GM12892 (cell line): ENCODE measurements at regions not wholly inside any gene's neighbourhood (a gene's known extent, or its start where the extent isn't known, plus 50 kb on each side); places are given as distances from the start of the nearest gene placed in this dataset.

Experiments
- POLR2AphosphoS5 ChIP-seq: IDR thresholded peaks from 2 replicates; pipeline ENCODE4 v1.6.1; 2011; ENCODE audit warnings: low read depth, low read length, control low read depth
- TAF1 ChIP-seq: IDR thresholded peaks from 2 replicates; pipeline ENCODE4 v1.6.1; 2011; ENCODE audit warnings: low read depth, mild to moderate bottlenecking, control low read depth, low read length, borderline replicate concordance

DNA sequence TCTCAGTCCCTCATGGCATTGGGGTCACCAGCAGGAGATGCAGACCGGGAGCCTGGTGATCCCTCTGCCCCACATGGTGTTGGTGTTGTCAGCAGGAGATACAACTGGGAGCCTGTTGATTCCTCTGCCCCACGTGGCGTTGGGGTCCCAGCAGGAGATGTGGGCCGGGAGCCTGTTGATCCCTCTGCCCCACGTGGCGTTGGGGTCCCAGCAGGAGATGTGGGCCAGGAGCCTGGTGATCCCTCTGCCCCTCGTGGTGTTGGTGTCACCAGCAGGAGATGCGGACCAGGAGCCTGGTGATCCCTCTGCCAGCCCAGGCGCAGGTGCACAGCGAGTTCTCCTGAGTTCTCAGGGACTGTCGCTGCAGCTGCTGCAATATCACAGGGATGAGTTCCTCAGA, 229.6 kb upstream of the C1orf174 start:
- TF ChIP-seq TAF1 (no peak), POLR2AphosphoS5 (no peak)
